IMR-90 (cell line): ENCODE measurements at regions not wholly inside any gene's neighbourhood (a gene's known extent, or its start where the extent isn't known, plus 50 kb on each side); places are given as distances from the start of the nearest gene placed in this dataset.

Source experiments
- ATAC-seq: fragments of 200-7000 bp; cut with Tn5 transposase; 2 replicates; pipeline ENCODE4 v1.9.1; 2020; ENCODE audit warnings: low read depth, mild to moderate bottlenecking, moderate library complexity
- BruUV-seq: library from RNA; stranded (reverse); fragments of 400-500 nt; replicated peaks from 2 replicates; lab custom pipeline; 2021; lab: Mats Ljungman, UMichigan
- CTCF ChIA-PET: fragments of 300-600 bp; formaldehyde crosslinking; extraction: SDS; loops from one replicate; lab custom pipeline; 2021; ENCODE audit warnings: antibody characterized with exemption; lab: Yijun Ruan, JAX
- POLR2A ChIA-PET: fragments of 300-600 bp; sonication (Branson Sonifier 250); formaldehyde crosslinking; loops from one replicate; lab custom pipeline; 2022; ENCODE audit warnings: antibody characterized with exemption; ENCODE audit not compliant: unreplicated experiment; lab: Charles Lee
- DNase-seq: peaks from one replicate; pipeline ENCODE4 v3.0.0; 2013
- H2AFZ ChIP-seq: replicated peaks from 2 replicates; pipeline ENCODE3; 2013; ENCODE audit warnings: low read length, mild to moderate bottlenecking; ENCODE audit not compliant: poor library complexity
- H2AK5ac ChIP-seq: 2 replicates; pipeline ENCODE4 v1.6.1; 2013; ENCODE audit warnings: low read depth, low read length, inconsistent platforms
- H2AK9ac ChIP-seq: replicated peaks from 2 replicates; pipeline ENCODE3; 2013; ENCODE audit warnings: mild to moderate bottlenecking, low read depth, low read length, moderate library complexity; ENCODE audit not compliant: poor library complexity
- H2BK120ac ChIP-seq: 2 replicates; pipeline ENCODE4 v1.6.1; 2013; ENCODE audit warnings: low read depth, low read length, inconsistent platforms
- H2BK15ac ChIP-seq: 3 replicates; pipeline ENCODE4 v1.6.1; 2013; ENCODE audit warnings: low read depth, low read length, inconsistent platforms
- H2BK20ac ChIP-seq: 2 replicates; pipeline ENCODE4 v1.6.1; 2013; ENCODE audit warnings: low read depth, mild to moderate bottlenecking, inconsistent platforms, low read length, moderate library complexity
- H2BK5ac ChIP-seq: 2 replicates; pipeline ENCODE4 v1.6.1; 2013; ENCODE audit warnings: mild to moderate bottlenecking, low read depth, low read length, inconsistent platforms; ENCODE audit not compliant: poor library complexity, severe bottlenecking
- H3K14ac ChIP-seq: replicated peaks from 2 replicates; pipeline ENCODE4 v1.6.1; 2013; ENCODE audit warnings: low read depth, low read length, inconsistent platforms
- H3K18ac ChIP-seq: 2 replicates; pipeline ENCODE4 v1.6.1; 2013; ENCODE audit warnings: low read depth, low read length, control low read depth
- H3K23ac ChIP-seq: 2 replicates; pipeline ENCODE4 v1.6.1; 2013; ENCODE audit warnings: low read depth, low read length, inconsistent platforms
- H3K27ac ChIP-seq: 2 replicates; pipeline ENCODE4 v1.5.1; 2013; ENCODE audit warnings: mild to moderate bottlenecking, control low read depth, low read length; ENCODE audit not compliant: insufficient read depth
- H3K27me3 ChIP-seq: 2 replicates; pipeline ENCODE4 v1.6.1; 2013; ENCODE audit warnings: low read length; ENCODE audit not compliant: control insufficient read depth, insufficient read depth
- H3K36me3 ChIP-seq: 2 replicates; pipeline ENCODE4 v1.6.1; 2013; ENCODE audit warnings: low read length, mixed read lengths; ENCODE audit not compliant: control insufficient read depth, insufficient read depth
- H3K4ac ChIP-seq: 2 replicates; pipeline ENCODE4 v1.6.1; 2013; ENCODE audit warnings: low read depth, low read length, inconsistent platforms
- H3K4me1 ChIP-seq: 2 replicates; pipeline ENCODE4 v1.6.1; 2013; ENCODE audit warnings: low read length, mixed read lengths; ENCODE audit not compliant: control insufficient read depth, insufficient read depth
- H3K4me2 ChIP-seq: 2 replicates; pipeline ENCODE4 v1.6.1; 2013; ENCODE audit warnings: low read depth, mild to moderate bottlenecking, control low read depth, low read length, moderate library complexity
- H3K4me3 ChIP-seq: 2 replicates; pipeline ENCODE4 v1.5.1; 2013; ENCODE audit warnings: low read depth, mild to moderate bottlenecking, control low read depth, low read length, moderate library complexity; ENCODE audit not compliant: insufficient read depth
- H3K56ac ChIP-seq: 2 replicates; pipeline ENCODE4 v1.6.1; 2013; ENCODE audit warnings: low read length, inconsistent platforms; ENCODE audit not compliant: insufficient read depth; ENCODE audit errors: extremely low read depth
- H3K79me1 ChIP-seq, 2 experiments: 2 replicates each; pipeline ENCODE4 v1.6.1; 2013; ENCODE audit warnings: low read length in 2 of 2, inconsistent platforms in 1 of 2, low read depth in 1 of 2
- H3K9ac ChIP-seq: 2 replicates; pipeline ENCODE4 v1.6.1; 2013; ENCODE audit warnings: low read depth, low read length, control low read depth
- H3K9me1 ChIP-seq: 2 replicates; pipeline ENCODE4 v1.6.1; 2013; ENCODE audit warnings: low read length, inconsistent platforms; ENCODE audit not compliant: insufficient read depth
- H3K9me3 ChIP-seq: 2 replicates; pipeline ENCODE4 v1.6.1; 2013; ENCODE audit warnings: low read length; ENCODE audit not compliant: control insufficient read depth, insufficient read depth
- H4K20me1 ChIP-seq: 2 replicates; pipeline ENCODE4 v1.6.1; 2013; ENCODE audit warnings: low read length, inconsistent platforms; ENCODE audit not compliant: insufficient read depth
- H4K5ac ChIP-seq: 2 replicates; pipeline ENCODE4 v1.6.1; 2013; ENCODE audit warnings: mild to moderate bottlenecking, low read depth, low read length, control low read depth
- H4K8ac ChIP-seq, 2 experiments: 2 replicates each; pipeline ENCODE4 v1.6.1; 2013; ENCODE audit warnings: low read depth in 2 of 2, low read length in 2 of 2, control low read depth in 1 of 2, inconsistent platforms in 1 of 2
- H4K91ac ChIP-seq: 2 replicates; pipeline ENCODE4 v1.6.1; 2013; ENCODE audit warnings: low read depth, low read length, inconsistent platforms; ENCODE audit not compliant: insufficient read depth
- BHLHE40 ChIP-seq: fragments of 150-350 bp; IDR thresholded peaks from 2 replicates; pipeline ENCODE4 v1.6.1; 2016; ENCODE audit warnings: mild to moderate bottlenecking, low read depth, low read length
- CEBPB ChIP-seq: IDR thresholded peaks from 2 replicates; pipeline ENCODE4 v1.6.1; 2012; ENCODE audit warnings: low read depth, low read length, improper control_type of control experiment
- CHD1 ChIP-seq: IDR thresholded peaks from 2 replicates; pipeline ENCODE4 v1.6.1; 2012; ENCODE audit warnings: low read depth, low read length, improper control_type of control experiment
- ELK1 ChIP-seq: fragments of 150-350 bp; IDR thresholded peaks from 2 replicates; pipeline ENCODE4 v1.6.1; 2016; ENCODE audit warnings: low read depth, mild to moderate bottlenecking, low read length, moderate library complexity, borderline replicate concordance
- FOS ChIP-seq: fragments of 150-350 bp; IDR thresholded peaks from 2 replicates; pipeline ENCODE4 v1.6.1; 2016; ENCODE audit warnings: low read depth, low read length
- MAFK ChIP-seq: IDR thresholded peaks from 2 replicates; pipeline ENCODE4 v1.6.1; 2012; ENCODE audit warnings: low read depth, low read length, improper control_type of control experiment
- MAZ ChIP-seq: IDR thresholded peaks from 2 replicates; pipeline ENCODE4 v1.6.1; 2012; ENCODE audit warnings: low read depth, mild to moderate bottlenecking, low read length, improper control_type of control experiment, moderate library complexity, borderline replicate concordance
- MXI1 ChIP-seq: IDR thresholded peaks from 2 replicates; pipeline ENCODE4 v1.6.1; 2012; ENCODE audit warnings: low read depth, mild to moderate bottlenecking, low read length, moderate library complexity, borderline replicate concordance
- NFE2L2 ChIP-seq: fragments of 150-350 bp; IDR thresholded peaks from 2 replicates; pipeline ENCODE4 v1.6.1; 2016; ENCODE audit warnings: low read depth, mild to moderate bottlenecking, low read length
- POLR2A ChIP-seq: IDR thresholded peaks from 2 replicates; pipeline ENCODE4 v1.6.1; 2012; ENCODE audit warnings: mild to moderate bottlenecking, low read depth, low read length
- RAD21 ChIP-seq: IDR thresholded peaks from 2 replicates; pipeline ENCODE4 v1.6.1; 2012; ENCODE audit warnings: low read length, improper control_type of control experiment
- RCOR1 ChIP-seq: IDR thresholded peaks from 2 replicates; pipeline ENCODE4 v1.6.1; 2012; ENCODE audit warnings: mild to moderate bottlenecking, low read length, improper control_type of control experiment; ENCODE audit not compliant: insufficient replicate concordance
- RFX5 ChIP-seq: IDR thresholded peaks from 2 replicates; pipeline ENCODE4 v1.8.0; 2012; ENCODE audit warnings: low read depth, mild to moderate bottlenecking, low read length, moderate library complexity
- SMC3 ChIP-seq: fragments of 150-350 bp; IDR thresholded peaks from 2 replicates; pipeline ENCODE4 v1.6.1; 2016; ENCODE audit warnings: low read depth, mild to moderate bottlenecking, antibody characterized with exemption, low read length, moderate library complexity
- WGBS, 2 experiments: methylation state at CpG; one replicate each; pipeline versions ENCODE4 v1.1.5 to v1.1.7; 2013; ENCODE audit warnings: missing lambda C conversion rate in 2 of 2; ENCODE audit not compliant: insufficient read length in 1 of 2; ENCODE audit errors: extremely low coverage in 2 of 2; 5-methylcytosine and 5-hydroxymethylcytosine counted together
- dilution Hi-C: fragments of 300-500 bp; cut with HindIII; formaldehyde crosslinking; loops from one replicate; pipeline ENCODE4 v1.14.3; 2018; ENCODE audit warnings: low sequenced_read_pairs; ENCODE audit not compliant: unreplicated experiment
- in situ Hi-C: fragments of 300-500 bp; cut with MboI; formaldehyde crosslinking; loops from 3 replicates; pipeline ENCODE4 v1.14.3; 2019; ENCODE audit warnings: low sequenced_read_pairs, inconsistent platforms, mixed read lengths
- intact Hi-C: fragments of 100-400 bp; cut with micrococcal nuclease; formaldehyde crosslinking; loops from 2 replicates; pipeline ENCODE4 v1.10.0; 2022
- TF ChIP-seq, protein P1 (sequence below): fragments of 150-350 bp; IDR thresholded peaks from 2 replicates; pipeline ENCODE4 v1.6.1; 2017; ENCODE audit warnings: mild to moderate bottlenecking, antibody characterized with exemption, low read length, low read depth
- TF ChIP-seq, protein P2 (sequence below): conservative IDR thresholded peaks from 2 replicates; pipeline ENCODE4 v1.5.1; 2012; ENCODE audit warnings: mild to moderate bottlenecking, low read depth, low read length, improper control_type of control experiment

DNA sequence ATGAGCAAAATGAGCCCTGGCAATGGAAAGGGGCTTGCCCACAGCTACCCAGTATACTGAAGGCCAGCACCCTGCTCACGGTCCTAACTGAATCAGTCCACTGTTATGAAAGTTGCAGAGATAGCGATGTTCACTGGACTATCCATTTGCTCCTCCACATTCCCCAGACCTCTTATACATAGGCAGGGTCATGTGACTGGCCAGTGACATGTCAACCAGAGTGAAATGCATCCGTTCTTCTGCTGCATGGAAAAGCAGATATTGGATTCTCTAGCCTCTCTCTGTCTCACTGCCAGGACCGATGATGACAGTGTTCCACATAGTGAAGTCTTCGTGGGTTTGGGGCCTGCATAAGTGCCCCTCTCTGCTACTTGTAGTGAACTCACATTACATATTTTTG, 503.4 kb downstream of the RPS24 start:
- no peak overlapping the region for H3K9ac ChIP-seq
- peaks cover 5% of the 10 kb centered on the region; the same call in 1 of the 2 replicates for H3K27me3 ChIP-seq
- H2AK9ac ChIP-seq, result no peak overlapping the region
- TF ChIP-seq RCOR1 (no peak), MAZ (no peak), RFX5 (no peak), MAFK (no peak), CHD1 (no peak), MXI1 (no peak), FOS (no peak), SMC3 (no peak), NFE2L2 (no peak), CEBPB (no peak), POLR2A (no peak), BHLHE40 (no peak), ELK1 (no peak), RAD21 (no peak)
- TF ChIP-seq, protein P1, sequence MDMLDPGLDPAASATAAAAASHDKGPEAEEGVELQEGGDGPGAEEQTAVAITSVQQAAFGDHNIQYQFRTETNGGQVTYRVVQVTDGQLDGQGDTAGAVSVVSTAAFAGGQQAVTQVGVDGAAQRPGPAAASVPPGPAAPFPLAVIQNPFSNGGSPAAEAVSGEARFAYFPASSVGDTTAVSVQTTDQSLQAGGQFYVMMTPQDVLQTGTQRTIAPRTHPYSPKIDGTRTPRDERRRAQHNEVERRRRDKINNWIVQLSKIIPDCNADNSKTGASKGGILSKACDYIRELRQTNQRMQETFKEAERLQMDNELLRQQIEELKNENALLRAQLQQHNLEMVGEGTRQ, result no peak
- TF ChIP-seq, protein P2, sequence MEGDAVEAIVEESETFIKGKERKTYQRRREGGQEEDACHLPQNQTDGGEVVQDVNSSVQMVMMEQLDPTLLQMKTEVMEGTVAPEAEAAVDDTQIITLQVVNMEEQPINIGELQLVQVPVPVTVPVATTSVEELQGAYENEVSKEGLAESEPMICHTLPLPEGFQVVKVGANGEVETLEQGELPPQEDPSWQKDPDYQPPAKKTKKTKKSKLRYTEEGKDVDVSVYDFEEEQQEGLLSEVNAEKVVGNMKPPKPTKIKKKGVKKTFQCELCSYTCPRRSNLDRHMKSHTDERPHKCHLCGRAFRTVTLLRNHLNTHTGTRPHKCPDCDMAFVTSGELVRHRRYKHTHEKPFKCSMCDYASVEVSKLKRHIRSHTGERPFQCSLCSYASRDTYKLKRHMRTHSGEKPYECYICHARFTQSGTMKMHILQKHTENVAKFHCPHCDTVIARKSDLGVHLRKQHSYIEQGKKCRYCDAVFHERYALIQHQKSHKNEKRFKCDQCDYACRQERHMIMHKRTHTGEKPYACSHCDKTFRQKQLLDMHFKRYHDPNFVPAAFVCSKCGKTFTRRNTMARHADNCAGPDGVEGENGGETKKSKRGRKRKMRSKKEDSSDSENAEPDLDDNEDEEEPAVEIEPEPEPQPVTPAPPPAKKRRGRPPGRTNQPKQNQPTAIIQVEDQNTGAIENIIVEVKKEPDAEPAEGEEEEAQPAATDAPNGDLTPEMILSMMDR, result no peak
- H3K56ac ChIP-seq, result no peak overlapping the region
- H2AK5ac ChIP-seq, result no peak overlapping the region
- dilution Hi-C loops, result no loop called here
- in situ Hi-C loops, result no loop called here
- H3K18ac ChIP-seq, result no peak overlapping the region
- no peak overlapping the region for H4K8ac ChIP-seq
- no peak overlapping the region for H3K23ac ChIP-seq
- H3K9me1 ChIP-seq, result peaks cover 9% of the 10 kb centered on the region; the same call in 1 of the 2 replicates
- 93% methylated on average over 3 of the region's 5 CpGs; no CpG with 5 or more reads in 1 of the 2 experiments for WGBS, 2 experiments
- no peak overlapping the region for H2BK15ac ChIP-seq
- no peak overlapping the region for H2BK20ac ChIP-seq
- H2AFZ ChIP-seq, result no peak overlapping the region
- H2BK120ac ChIP-seq, result no peak overlapping the region
- CTCF ChIA-PET, result no interaction called here
- no peak overlapping the region for H4K5ac ChIP-seq
- H3K36me3 ChIP-seq, result no peaks in the 10 kb centered on the region
- intact Hi-C loops, result no loop called here
- H4K20me1 ChIP-seq, result no peaks in the 10 kb centered on the region; the same call in 1 of the 2 replicates
- no peak overlapping the region for H3K4me2 ChIP-seq
- no peak overlapping the region for H3K4ac ChIP-seq
- H2BK5ac ChIP-seq, result no peak overlapping the region
- no peak overlapping the region for H4K91ac ChIP-seq
- H3K14ac ChIP-seq, result no peak overlapping the region
- H3K4me1 ChIP-seq, result peaks cover 11% of the 10 kb centered on the region
- POLR2A ChIA-PET, result no interaction called here
- DNase-seq, result no peak
- no peaks in the 10 kb centered on the region for H3K79me1 ChIP-seq
- ATAC-seq, result no peak
- H3K27ac ChIP-seq, result no peak overlapping the region
- no peaks in the 10 kb centered on the region for H3K9me3 ChIP-seq
- BruUV-seq, result no TSS peak
- no peak overlapping the region for H3K4me3 ChIP-seq
